H1 (cell line): ENCODE measurements at regions not wholly inside any gene's neighbourhood (a gene's known extent, or its start where the extent isn't known, plus 50 kb on each side); places are given as distances from the start of the nearest gene placed in this dataset.

Experiments
- CTCF ChIA-PET: fragments of 300-600 bp; sonication (Branson Sonifier 250); formaldehyde crosslinking; loops from one replicate; lab custom pipeline; 2021; ENCODE audit not compliant: partially characterized antibody; lab: Charles Lee
- POLR2A ChIA-PET: fragments of 300-600 bp; sonication (Branson Sonifier 250); formaldehyde crosslinking; loops from one replicate; lab custom pipeline; 2021; ENCODE audit warnings: inconsistent platforms; ENCODE audit not compliant: partially characterized antibody; lab: Charles Lee
- DNase-seq, 2 experiments: peaks; one replicate each; pipeline versions ENCODE4 v3.0.0 to v3.0.0-alpha.2; 2010 to 2022; ENCODE audit warnings: low spot score in 2 of 2, low read depth in 1 of 2, mixed read lengths in 1 of 2
- FAIRE-seq: peaks from 2 replicates; lab custom pipeline; 2011; peaks lifted over from hg19 to GRCh38; lab: Jason Lieb, UNC
- H2AFZ ChIP-seq: 2 replicates; pipeline ENCODE4 v1.8.1; 2012; ENCODE audit warnings: low read length, inconsistent platforms
- H2AK5ac ChIP-seq: 2 replicates; pipeline ENCODE4 v1.6.1; 2013; ENCODE audit warnings: low read depth, low read length
- H2BK120ac ChIP-seq: replicated peaks from 2 replicates; pipeline ENCODE3; 2013; ENCODE audit warnings: low read depth, low read length, inconsistent platforms
- H2BK12ac ChIP-seq: 2 replicates; pipeline ENCODE4 v1.6.1; 2013; ENCODE audit warnings: low read depth, low read length
- H2BK15ac ChIP-seq: 2 replicates; pipeline ENCODE4 v1.6.1; 2013; ENCODE audit warnings: low read length
- H2BK20ac ChIP-seq: 2 replicates; pipeline ENCODE4 v1.6.1; 2013; ENCODE audit warnings: low read length
- H2BK5ac ChIP-seq: 2 replicates; pipeline ENCODE4 v1.6.1; 2013; ENCODE audit warnings: low read depth, low read length
- H3K14ac ChIP-seq: 2 replicates; pipeline ENCODE4 v1.6.1; 2013; ENCODE audit warnings: inconsistent platforms; ENCODE audit not compliant: insufficient read length
- H3K18ac ChIP-seq: 2 replicates; pipeline ENCODE4 v1.6.1; 2013; ENCODE audit warnings: low read length; ENCODE audit errors: extremely low read depth
- H3K23ac ChIP-seq: 2 replicates; pipeline ENCODE4 v1.6.1; 2013; ENCODE audit warnings: inconsistent platforms; ENCODE audit not compliant: insufficient read length
- H3K23me2 ChIP-seq: 2 replicates; pipeline ENCODE4 v1.6.1; 2013; ENCODE audit warnings: low read depth, low read length
- H3K27ac ChIP-seq: 2 replicates; pipeline ENCODE4 v1.6.1; 2011; ENCODE audit warnings: low read depth, low read length, inconsistent platforms
- H3K27me3 ChIP-seq, 4 experiments: replicated peaks in 1 of 4; 1 replicate in 1 of 4; 2 replicates in 3 of 4; pipeline versions ENCODE4 v1.6.1 to v1.8.1; 2011 to 2013; ENCODE audit warnings: low read length in 3 of 4, mild to moderate bottlenecking in 3 of 4, inconsistent platforms in 2 of 4, mixed read lengths in 2 of 4, moderate library complexity in 1 of 4; ENCODE audit not compliant: control insufficient read depth in 3 of 4, insufficient read depth in 3 of 4; ENCODE audit errors: extremely low read depth in 1 of 4
- H3K36me3 ChIP-seq, 4 experiments: 2 replicates each; pipeline versions ENCODE4 v1.6.1 to v1.8.1; 2011 to 2013; ENCODE audit warnings: mild to moderate bottlenecking in 4 of 4, low read length in 3 of 4, moderate library complexity in 2 of 4, control low read depth in 1 of 4, inconsistent platforms in 1 of 4; ENCODE audit not compliant: insufficient read depth in 4 of 4, control insufficient read depth in 2 of 4
- H3K4ac ChIP-seq: replicated peaks from 2 replicates; pipeline ENCODE3; 2013; ENCODE audit warnings: low read length, low read depth, mixed read lengths, inconsistent platforms; ENCODE audit not compliant: insufficient read length
- H3K4me1 ChIP-seq, 4 experiments: replicated peaks in 1 of 4; 1 replicate in 1 of 4; 2 replicates in 3 of 4; pipeline versions ENCODE4 v1.6.1 to v1.8.1; 2011 to 2013; ENCODE audit warnings: low read length in 3 of 4, inconsistent platforms in 2 of 4, mixed read lengths in 1 of 4; ENCODE audit not compliant: insufficient read depth in 4 of 4, control insufficient read depth in 3 of 4
- H3K4me2 ChIP-seq, 2 experiments: 2 replicates each; pipeline versions ENCODE4 v1.6.1 to v1.8.1; 2011 to 2013; ENCODE audit warnings: low read depth in 2 of 2, low read length in 2 of 2, control low read depth in 1 of 2, inconsistent platforms in 1 of 2, mild to moderate bottlenecking in 1 of 2; ENCODE audit not compliant: insufficient read depth in 1 of 2
- H3K4me3 ChIP-seq, 4 experiments: fragments of 200-600, 300-600 bp in 1 of 4; sonication (generic), shearing (Covaris generic), sonication (Bioruptor Twin) in 1 of 4; 2 replicates each; pipeline versions ENCODE4 v1.5.1 to v1.8.1; 2011 to 2016; ENCODE audit warnings: low read length in 4 of 4, low read depth in 3 of 4, control low read depth in 2 of 4, inconsistent platforms in 2 of 4, mild to moderate bottlenecking in 2 of 4, mixed read lengths in 1 of 4, moderate library complexity in 1 of 4; ENCODE audit not compliant: insufficient read depth in 2 of 4; ENCODE audit errors: extremely low read depth in 1 of 4
- H3K56ac ChIP-seq: replicated peaks from 2 replicates; pipeline ENCODE3; 2013; ENCODE audit warnings: low read depth, mild to moderate bottlenecking, mixed read lengths, low read length, inconsistent platforms; ENCODE audit not compliant: insufficient read length
- H3K79me1 ChIP-seq: 2 replicates; pipeline ENCODE4 v1.6.1; 2013; ENCODE audit warnings: low read depth, low read length, control low read depth
- H3K79me2 ChIP-seq, 2 experiments: 2 replicates each; pipeline versions ENCODE4 v1.6.1 to v1.8.1; 2012 to 2013; ENCODE audit warnings: low read length in 2 of 2, mild to moderate bottlenecking in 2 of 2, inconsistent platforms in 1 of 2; ENCODE audit not compliant: insufficient read depth in 2 of 2, control insufficient read depth in 1 of 2
- H3K9ac ChIP-seq, 4 experiments: replicated peaks in 1 of 4; 1 replicate in 1 of 4; 2 replicates in 3 of 4; pipeline versions ENCODE4 v1.6.1 to v1.8.1; 2011 to 2013; ENCODE audit warnings: low read depth in 3 of 4, low read length in 3 of 4, control low read depth in 2 of 4, mild to moderate bottlenecking in 2 of 4, moderate library complexity in 2 of 4, inconsistent platforms in 1 of 4; ENCODE audit errors: extremely low read depth in 1 of 4
- H3K9me3 ChIP-seq, 2 experiments: 2 replicates each; pipeline versions ENCODE4 v1.6.1 to v1.8.1; 2012 to 2013; ENCODE audit warnings: mild to moderate bottlenecking in 2 of 2, moderate library complexity in 2 of 2, control low read depth in 1 of 2, inconsistent platforms in 1 of 2, low read depth in 1 of 2, low read length in 1 of 2, mixed read lengths in 1 of 2; ENCODE audit not compliant: insufficient read depth in 2 of 2
- H4K20me1 ChIP-seq, 2 experiments: replicated peaks in 1 of 2; 2 replicates each; pipeline versions ENCODE3 to v1.8.1; 2011 to 2013; ENCODE audit warnings: inconsistent platforms in 2 of 2, low read length in 2 of 2, mild to moderate bottlenecking in 1 of 2; ENCODE audit not compliant: insufficient read depth in 2 of 2, control insufficient read depth in 1 of 2
- H4K5ac ChIP-seq: 2 replicates; pipeline ENCODE4 v1.6.1; 2013; ENCODE audit warnings: low read length, low read depth, mixed read lengths, inconsistent platforms; ENCODE audit not compliant: insufficient read length
- H4K8ac ChIP-seq: 2 replicates; pipeline ENCODE4 v1.8.0; 2013; ENCODE audit warnings: mild to moderate bottlenecking, moderate library complexity, low read length, inconsistent platforms; ENCODE audit not compliant: insufficient read depth; ENCODE audit errors: extremely low read depth
- H4K91ac ChIP-seq: replicated peaks from 2 replicates; pipeline ENCODE3; 2013; ENCODE audit warnings: low read length, mixed read lengths, inconsistent platforms; ENCODE audit not compliant: insufficient read length
- NANOG ChIP-seq: IDR thresholded peaks from 2 replicates; pipeline ENCODE4 v1.6.1; 2011; ENCODE audit warnings: low read length, low read depth, mild to moderate bottlenecking, inconsistent platforms; ENCODE audit not compliant: insufficient read depth, poor library complexity, severe bottlenecking
- RAD21 ChIP-seq, 2 experiments: IDR thresholded peaks in 1 of 2; conservative IDR thresholded peaks in 1 of 2; 2 replicates each; pipeline ENCODE4 v1.6.1; 2011; ENCODE audit warnings: low read depth in 2 of 2, low read length in 2 of 2, improper control_type of control experiment in 1 of 2, inconsistent platforms in 1 of 2, mild to moderate bottlenecking in 1 of 2, moderate library complexity in 1 of 2
- WGBS, 2 experiments: shearing (Covaris generic) in 1 of 2; methylation state at CpG; one replicate each; pipeline versions ENCODE4 v1.1.6 to v1.1.7; 2013 to 2015; ENCODE audit warnings: low lambda C conversion rate in 2 of 2, mixed read lengths in 2 of 2, inconsistent platforms in 1 of 2, low coverage in 1 of 2, missing lambda C conversion rate in 1 of 2; ENCODE audit not compliant: insufficient replicate concordance in 2 of 2, insufficient coverage in 1 of 2, insufficient read length in 1 of 2; ENCODE audit errors: extremely low coverage in 1 of 2, missing lambda C conversion rate in 1 of 2; 5-methylcytosine and 5-hydroxymethylcytosine counted together
- TF ChIP-seq, protein P1 (sequence below): IDR thresholded peaks from 2 replicates; pipeline ENCODE4 v1.6.1; 2012; ENCODE audit warnings: inconsistent platforms

DNA sequence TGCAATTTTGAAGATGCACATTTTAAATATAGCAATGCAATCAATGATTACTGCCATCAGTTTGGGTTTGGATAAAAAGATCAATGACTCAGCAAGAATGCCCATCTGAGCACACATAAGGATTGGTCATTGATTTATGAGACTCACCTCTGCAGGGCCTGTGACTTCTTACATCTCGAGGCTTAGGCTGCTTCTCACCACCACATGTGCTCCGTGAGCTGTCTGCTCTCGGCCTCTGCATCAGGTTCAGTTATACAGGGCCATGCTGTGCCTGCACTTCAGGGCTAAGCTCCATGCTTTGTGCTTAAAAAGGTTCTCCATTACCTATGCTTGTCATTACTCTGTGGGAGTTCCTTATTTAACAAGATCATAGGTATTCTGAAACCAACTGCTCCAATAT, 887.5 kb downstream of the DIPK2A start:
- H3K18ac ChIP-seq = peak overlapping the region; percentile 42; the same call in 1 of the 2 replicates
- no peaks in the 10 kb centered on the region for H3K27me3 ChIP-seq
- FAIRE-seq = peak; percentile 28
- TF ChIP-seq, protein P1, sequence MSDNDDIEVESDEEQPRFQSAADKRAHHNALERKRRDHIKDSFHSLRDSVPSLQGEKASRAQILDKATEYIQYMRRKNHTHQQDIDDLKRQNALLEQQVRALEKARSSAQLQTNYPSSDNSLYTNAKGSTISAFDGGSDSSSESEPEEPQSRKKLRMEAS = peak; percentile 75
- no peak; a peak in 1 of 4 replicates for TF ChIP-seq RAD21 (IDR thresholded peaks at IDR 0.05 in 1 of 2, conservative IDR thresholded peaks at IDR 0.05 in 1 of 2; ENCODE audit: low read depth in 2 of 2, low read length in 2 of 2)
- TF ChIP-seq NANOG = peak; percentile 72
- TF ChIP-seq, all 59 proteins: peak for 2
- Histone ChIP-seq H3K27ac (no peak overlapping the region), H4K91ac (no peak overlapping the region), H2BK5ac (no peak overlapping the region), H3K56ac (no peak overlapping the region), H3K79me1 (no peaks in the 10 kb centered on the region), H3K4me3 (no peak overlapping the region), H3K4ac (no peak overlapping the region), H3K9me3 (no peaks in the 10 kb centered on the region), H3K4me1 (no peaks in the 10 kb centered on the region), H4K5ac (no peak overlapping the region), H2BK15ac (no peak overlapping the region), H2AK5ac (no peak overlapping the region), H3K79me2 (no peaks in the 10 kb centered on the region), H3K23ac (no peak overlapping the region), H3K4me2 (no peak overlapping the region), H2AFZ (peak overlapping the region; percentile 48; the same call in 1 of the 2 replicates), H3K14ac (no peak overlapping the region), H4K8ac (peak overlapping the region; percentile 73), H2BK20ac (no peak overlapping the region), H2BK12ac (no peak overlapping the region), H3K36me3 (no peaks in the 10 kb centered on the region), H3K23me2 (no peaks in the 10 kb centered on the region), H2BK120ac (no peak overlapping the region), H3K9ac (no peak overlapping the region), H4K20me1 (no peaks in the 10 kb centered on the region)
- no peak for DNase-seq
- ChIA-PET CTCF (no interaction called here), POLR2A (no interaction called here)
- 80% methylated on average over 3 of the region's 3 CpGs; no CpG with 5 or more reads in 1 of the 2 experiments for WGBS, 2 experiments
